Glutamatergic neuron (in vitro differentiated cells): ENCODE measurements at regions not wholly inside any gene's neighbourhood (a gene's known extent, or its start where the extent isn't known, plus 50 kb on each side); places are given as distances from the start of the nearest gene placed in this dataset.

Experiments used
- DNase-seq: peaks from one replicate; pipeline ENCODE4 v3.0.0; 2022
- H3K27ac Mint-ChIP-seq: one replicate; pipeline ENCODE4 v1.8.0; 2020; ENCODE audit warnings: mild to moderate bottlenecking, mixed read lengths, inconsistent platforms; ENCODE audit not compliant: unreplicated experiment
- H3K27me3 Mint-ChIP-seq: one replicate; pipeline ENCODE4 v1.8.0; 2020; ENCODE audit warnings: mild to moderate bottlenecking, moderate library complexity, mixed read lengths, inconsistent platforms; ENCODE audit not compliant: unreplicated experiment
- H3K36me3 Mint-ChIP-seq: one replicate; pipeline ENCODE4 v1.8.0; 2020; ENCODE audit warnings: mild to moderate bottlenecking, mixed read lengths, inconsistent platforms; ENCODE audit not compliant: unreplicated experiment
- H3K4me1 Mint-ChIP-seq: one replicate; pipeline ENCODE4 v1.8.0; 2020; ENCODE audit warnings: mild to moderate bottlenecking, low read depth, mixed read lengths, inconsistent platforms; ENCODE audit not compliant: unreplicated experiment
- H3K4me3 Mint-ChIP-seq: one replicate; pipeline ENCODE4 v1.8.0; 2020; ENCODE audit warnings: mild to moderate bottlenecking, mixed read lengths, inconsistent platforms; ENCODE audit not compliant: unreplicated experiment
- H3K9me3 Mint-ChIP-seq: one replicate; pipeline ENCODE4 v1.8.0; 2020; ENCODE audit warnings: mild to moderate bottlenecking, moderate library complexity, mixed read lengths, inconsistent platforms; ENCODE audit not compliant: unreplicated experiment
- TF ChIP-seq, protein P1 (sequence below): fragments of 200-600 bp; sonication (generic); IDR thresholded peaks from one replicate; pipeline ENCODE4 v1.5.0; 2021; ENCODE audit not compliant: partially characterized antibody, unreplicated experiment

DNA sequence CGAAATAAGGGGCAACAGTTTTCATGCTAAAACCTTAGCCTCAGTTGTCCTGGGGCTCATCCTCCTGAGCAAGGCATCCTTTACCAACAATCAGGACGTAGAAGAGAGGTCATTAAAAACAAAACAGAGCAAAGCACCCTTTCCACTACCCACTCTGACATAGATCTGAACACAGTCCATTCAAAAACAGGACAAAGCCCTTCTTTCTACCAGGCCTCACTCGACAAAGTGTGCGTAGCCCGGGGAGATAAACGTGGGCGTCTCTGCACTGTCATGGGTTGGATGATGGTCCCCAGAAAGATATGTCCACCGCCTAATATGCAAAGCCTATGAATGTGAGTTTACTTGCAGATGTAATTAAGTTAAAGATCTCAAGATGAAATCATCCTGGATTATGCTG, 60.6 kb upstream of the TAS2R1 start:
- no peak overlapping the region for H3K27ac Mint-ChIP-seq
- DNase-seq, result no peak

DNA sequence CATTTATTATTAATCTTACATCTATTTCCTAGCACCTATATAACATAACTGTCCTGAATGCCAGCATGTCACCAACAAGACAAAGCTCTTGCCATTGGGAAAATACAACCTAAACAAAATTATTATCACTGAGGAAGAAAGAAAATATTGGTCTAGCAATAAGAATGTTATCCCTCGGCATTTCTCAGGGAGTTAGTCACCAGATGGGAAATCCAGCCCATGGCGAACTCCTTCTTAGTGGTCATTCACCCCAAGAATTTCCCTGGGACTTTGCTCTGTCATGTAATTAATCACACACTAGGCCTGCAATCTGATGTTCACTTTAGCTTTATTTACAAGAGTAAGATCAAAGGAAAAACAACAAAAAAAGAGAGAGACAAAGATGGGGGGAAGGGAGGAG, 56.1 kb upstream of the TAS2R1 start:
- TF ChIP-seq, protein P1, sequence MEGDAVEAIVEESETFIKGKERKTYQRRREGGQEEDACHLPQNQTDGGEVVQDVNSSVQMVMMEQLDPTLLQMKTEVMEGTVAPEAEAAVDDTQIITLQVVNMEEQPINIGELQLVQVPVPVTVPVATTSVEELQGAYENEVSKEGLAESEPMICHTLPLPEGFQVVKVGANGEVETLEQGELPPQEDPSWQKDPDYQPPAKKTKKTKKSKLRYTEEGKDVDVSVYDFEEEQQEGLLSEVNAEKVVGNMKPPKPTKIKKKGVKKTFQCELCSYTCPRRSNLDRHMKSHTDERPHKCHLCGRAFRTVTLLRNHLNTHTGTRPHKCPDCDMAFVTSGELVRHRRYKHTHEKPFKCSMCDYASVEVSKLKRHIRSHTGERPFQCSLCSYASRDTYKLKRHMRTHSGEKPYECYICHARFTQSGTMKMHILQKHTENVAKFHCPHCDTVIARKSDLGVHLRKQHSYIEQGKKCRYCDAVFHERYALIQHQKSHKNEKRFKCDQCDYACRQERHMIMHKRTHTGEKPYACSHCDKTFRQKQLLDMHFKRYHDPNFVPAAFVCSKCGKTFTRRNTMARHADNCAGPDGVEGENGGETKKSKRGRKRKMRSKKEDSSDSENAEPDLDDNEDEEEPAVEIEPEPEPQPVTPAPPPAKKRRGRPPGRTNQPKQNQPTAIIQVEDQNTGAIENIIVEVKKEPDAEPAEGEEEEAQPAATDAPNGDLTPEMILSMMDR, result no peak
- Mint-ChIP-seq H3K4me1 (no peaks in the 10 kb centered on the region), H3K27me3 (no peaks in the 10 kb centered on the region), H3K27ac (no peak overlapping the region), H3K9me3 (no peaks in the 10 kb centered on the region), H3K36me3 (no peaks in the 10 kb centered on the region), H3K4me3 (no peak overlapping the region)
- no peak for DNase-seq

More for the DNA sequence above, 60.6 kb upstream of the TAS2R1 start:
- Mint-ChIP-seq H3K27me3 (peaks cover 9% of the 10 kb centered on the region), H3K4me3 (no peak overlapping the region), H3K9me3 (peaks cover 1% of the 10 kb centered on the region), H3K36me3 (no peaks in the 10 kb centered on the region), H3K4me1 (no peaks in the 10 kb centered on the region)
- TF ChIP-seq, protein P1, result no peak

DNA sequence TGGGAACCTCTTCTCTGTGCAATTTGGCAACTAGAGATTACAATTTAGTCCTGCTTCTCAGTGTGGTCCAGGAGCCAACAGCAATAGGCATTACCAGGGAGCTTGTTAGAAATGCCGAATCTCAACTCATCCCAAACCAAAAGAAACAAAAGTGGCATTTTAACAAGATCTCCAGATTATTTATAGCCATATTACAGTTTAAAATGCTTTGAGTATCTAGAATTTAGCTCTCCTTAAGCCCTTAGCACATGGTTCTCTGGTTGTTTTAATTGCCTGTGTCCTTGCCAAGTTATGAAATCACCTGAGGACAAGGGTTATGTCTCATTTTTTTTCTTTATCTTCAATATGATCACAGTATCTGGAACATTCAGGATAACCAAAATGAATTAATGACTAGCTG, 51.6 kb upstream of the TAS2R1 start:
- TF ChIP-seq, protein P1, result no peak
- no peaks in the 10 kb centered on the region for H3K36me3 Mint-ChIP-seq
- no peaks in the 10 kb centered on the region for H3K4me1 Mint-ChIP-seq
- H3K27ac Mint-ChIP-seq, result no peak overlapping the region
- DNase-seq, result no peak
- no peaks in the 10 kb centered on the region for H3K27me3 Mint-ChIP-seq
- H3K4me3 Mint-ChIP-seq, result no peak overlapping the region
- H3K9me3 Mint-ChIP-seq, result no peaks in the 10 kb centered on the region
